IMR-90 (cell line): ENCODE measurements at regions not wholly inside any gene's neighbourhood (a gene's known extent, or its start where the extent isn't known, plus 50 kb on each side); places are given as distances from the start of the nearest gene placed in this dataset.

Experiments used
- ATAC-seq: fragments of 200-7000 bp; cut with Tn5 transposase; 2 replicates; pipeline ENCODE4 v1.9.1; 2020; ENCODE audit warnings: low read depth, mild to moderate bottlenecking, moderate library complexity
- BruUV-seq: library from RNA; stranded (reverse); fragments of 400-500 nt; replicated peaks from 2 replicates; lab custom pipeline; 2021; lab: Mats Ljungman, UMichigan
- CTCF ChIA-PET: fragments of 300-600 bp; formaldehyde crosslinking; extraction: SDS; loops from one replicate; lab custom pipeline; 2021; ENCODE audit warnings: antibody characterized with exemption; lab: Yijun Ruan, JAX
- POLR2A ChIA-PET: fragments of 300-600 bp; sonication (Branson Sonifier 250); formaldehyde crosslinking; loops from one replicate; lab custom pipeline; 2022; ENCODE audit warnings: antibody characterized with exemption; ENCODE audit not compliant: unreplicated experiment; lab: Charles Lee
- DNase-seq: peaks from one replicate; pipeline ENCODE4 v3.0.0; 2013
- H2AFZ ChIP-seq: replicated peaks from 2 replicates; pipeline ENCODE3; 2013; ENCODE audit warnings: low read length, mild to moderate bottlenecking; ENCODE audit not compliant: poor library complexity
- H2AK5ac ChIP-seq: 2 replicates; pipeline ENCODE4 v1.6.1; 2013; ENCODE audit warnings: low read depth, low read length, inconsistent platforms
- H2AK9ac ChIP-seq: replicated peaks from 2 replicates; pipeline ENCODE3; 2013; ENCODE audit warnings: mild to moderate bottlenecking, low read depth, low read length, moderate library complexity; ENCODE audit not compliant: poor library complexity
- H2BK120ac ChIP-seq: 2 replicates; pipeline ENCODE4 v1.6.1; 2013; ENCODE audit warnings: low read depth, low read length, inconsistent platforms
- H2BK15ac ChIP-seq: 3 replicates; pipeline ENCODE4 v1.6.1; 2013; ENCODE audit warnings: low read depth, low read length, inconsistent platforms
- H2BK20ac ChIP-seq: 2 replicates; pipeline ENCODE4 v1.6.1; 2013; ENCODE audit warnings: low read depth, mild to moderate bottlenecking, inconsistent platforms, low read length, moderate library complexity
- H2BK5ac ChIP-seq: 2 replicates; pipeline ENCODE4 v1.6.1; 2013; ENCODE audit warnings: mild to moderate bottlenecking, low read depth, low read length, inconsistent platforms; ENCODE audit not compliant: poor library complexity, severe bottlenecking
- H3K14ac ChIP-seq: replicated peaks from 2 replicates; pipeline ENCODE4 v1.6.1; 2013; ENCODE audit warnings: low read depth, low read length, inconsistent platforms
- H3K18ac ChIP-seq: 2 replicates; pipeline ENCODE4 v1.6.1; 2013; ENCODE audit warnings: low read depth, low read length, control low read depth
- H3K23ac ChIP-seq: 2 replicates; pipeline ENCODE4 v1.6.1; 2013; ENCODE audit warnings: low read depth, low read length, inconsistent platforms
- H3K27ac ChIP-seq: 2 replicates; pipeline ENCODE4 v1.5.1; 2013; ENCODE audit warnings: mild to moderate bottlenecking, control low read depth, low read length; ENCODE audit not compliant: insufficient read depth
- H3K27me3 ChIP-seq: 2 replicates; pipeline ENCODE4 v1.6.1; 2013; ENCODE audit warnings: low read length; ENCODE audit not compliant: control insufficient read depth, insufficient read depth
- H3K36me3 ChIP-seq: 2 replicates; pipeline ENCODE4 v1.6.1; 2013; ENCODE audit warnings: low read length, mixed read lengths; ENCODE audit not compliant: control insufficient read depth, insufficient read depth
- H3K4ac ChIP-seq: 2 replicates; pipeline ENCODE4 v1.6.1; 2013; ENCODE audit warnings: low read depth, low read length, inconsistent platforms
- H3K4me1 ChIP-seq: 2 replicates; pipeline ENCODE4 v1.6.1; 2013; ENCODE audit warnings: low read length, mixed read lengths; ENCODE audit not compliant: control insufficient read depth, insufficient read depth
- H3K4me2 ChIP-seq: 2 replicates; pipeline ENCODE4 v1.6.1; 2013; ENCODE audit warnings: low read depth, mild to moderate bottlenecking, control low read depth, low read length, moderate library complexity
- H3K4me3 ChIP-seq: 2 replicates; pipeline ENCODE4 v1.5.1; 2013; ENCODE audit warnings: low read depth, mild to moderate bottlenecking, control low read depth, low read length, moderate library complexity; ENCODE audit not compliant: insufficient read depth
- H3K56ac ChIP-seq: 2 replicates; pipeline ENCODE4 v1.6.1; 2013; ENCODE audit warnings: low read length, inconsistent platforms; ENCODE audit not compliant: insufficient read depth; ENCODE audit errors: extremely low read depth
- H3K79me1 ChIP-seq, 2 experiments: 2 replicates each; pipeline ENCODE4 v1.6.1; 2013; ENCODE audit warnings: low read length in 2 of 2, inconsistent platforms in 1 of 2, low read depth in 1 of 2
- H3K9ac ChIP-seq: 2 replicates; pipeline ENCODE4 v1.6.1; 2013; ENCODE audit warnings: low read depth, low read length, control low read depth
- H3K9me1 ChIP-seq: 2 replicates; pipeline ENCODE4 v1.6.1; 2013; ENCODE audit warnings: low read length, inconsistent platforms; ENCODE audit not compliant: insufficient read depth
- H3K9me3 ChIP-seq: 2 replicates; pipeline ENCODE4 v1.6.1; 2013; ENCODE audit warnings: low read length; ENCODE audit not compliant: control insufficient read depth, insufficient read depth
- H4K20me1 ChIP-seq: 2 replicates; pipeline ENCODE4 v1.6.1; 2013; ENCODE audit warnings: low read length, inconsistent platforms; ENCODE audit not compliant: insufficient read depth
- H4K5ac ChIP-seq: 2 replicates; pipeline ENCODE4 v1.6.1; 2013; ENCODE audit warnings: mild to moderate bottlenecking, low read depth, low read length, control low read depth
- H4K8ac ChIP-seq, 2 experiments: 2 replicates each; pipeline ENCODE4 v1.6.1; 2013; ENCODE audit warnings: low read depth in 2 of 2, low read length in 2 of 2, control low read depth in 1 of 2, inconsistent platforms in 1 of 2
- H4K91ac ChIP-seq: 2 replicates; pipeline ENCODE4 v1.6.1; 2013; ENCODE audit warnings: low read depth, low read length, inconsistent platforms; ENCODE audit not compliant: insufficient read depth
- RAD21 ChIP-seq: IDR thresholded peaks from 2 replicates; pipeline ENCODE4 v1.6.1; 2012; ENCODE audit warnings: low read length, improper control_type of control experiment
- WGBS, 2 experiments: methylation state at CpG; one replicate each; pipeline versions ENCODE4 v1.1.5 to v1.1.7; 2013; ENCODE audit warnings: missing lambda C conversion rate in 2 of 2; ENCODE audit not compliant: insufficient read length in 1 of 2; ENCODE audit errors: extremely low coverage in 2 of 2; 5-methylcytosine and 5-hydroxymethylcytosine counted together
- dilution Hi-C: fragments of 300-500 bp; cut with HindIII; formaldehyde crosslinking; loops from one replicate; pipeline ENCODE4 v1.14.3; 2018; ENCODE audit warnings: low sequenced_read_pairs; ENCODE audit not compliant: unreplicated experiment
- in situ Hi-C: fragments of 300-500 bp; cut with MboI; formaldehyde crosslinking; loops from 3 replicates; pipeline ENCODE4 v1.14.3; 2019; ENCODE audit warnings: low sequenced_read_pairs, inconsistent platforms, mixed read lengths
- intact Hi-C: fragments of 100-400 bp; cut with micrococcal nuclease; formaldehyde crosslinking; loops from 2 replicates; pipeline ENCODE4 v1.10.0; 2022

DNA sequence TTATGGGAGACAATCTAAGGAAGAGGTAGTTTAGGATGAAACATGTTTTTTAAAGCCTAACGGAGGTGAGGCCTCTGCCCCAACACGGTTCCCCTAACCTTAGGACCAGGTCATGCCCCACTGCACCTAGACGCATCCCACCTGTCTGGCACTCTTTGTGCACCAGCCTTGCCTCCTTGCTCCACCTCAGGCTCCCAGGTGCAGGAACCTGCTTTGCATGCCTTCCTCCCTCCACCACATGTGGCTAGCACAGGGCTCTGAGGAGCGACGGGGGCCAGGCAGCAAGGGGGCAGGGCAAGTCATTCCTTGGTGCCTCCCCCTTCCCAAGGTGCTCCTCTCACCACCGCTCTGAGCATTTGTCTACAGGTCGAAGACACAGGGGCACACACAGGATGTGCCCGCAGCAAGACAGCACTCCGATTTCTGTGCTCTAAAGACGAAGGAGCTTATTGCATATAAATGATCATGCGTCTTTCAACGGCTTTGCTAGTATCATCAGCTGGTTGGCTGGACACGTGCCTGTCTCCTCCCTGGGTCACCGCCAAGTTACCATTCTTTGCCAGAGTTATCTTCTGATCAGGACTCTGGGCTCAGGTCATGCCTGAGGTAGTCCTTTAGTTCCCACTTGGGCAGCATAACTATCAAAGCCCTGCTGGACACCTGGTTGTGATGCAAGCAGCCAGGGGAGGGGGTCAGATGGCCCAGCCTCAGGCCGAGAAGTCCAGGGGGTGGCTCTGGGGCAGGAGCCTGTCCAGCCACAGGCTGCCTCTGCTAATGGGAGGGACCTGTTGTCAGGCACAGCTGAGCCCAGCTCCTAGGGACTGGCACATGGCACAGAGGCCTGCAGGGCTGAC lies 172.0 kb upstream of the NTM start (continued):
- TF ChIP-seq RAD21: no peak

DNA sequence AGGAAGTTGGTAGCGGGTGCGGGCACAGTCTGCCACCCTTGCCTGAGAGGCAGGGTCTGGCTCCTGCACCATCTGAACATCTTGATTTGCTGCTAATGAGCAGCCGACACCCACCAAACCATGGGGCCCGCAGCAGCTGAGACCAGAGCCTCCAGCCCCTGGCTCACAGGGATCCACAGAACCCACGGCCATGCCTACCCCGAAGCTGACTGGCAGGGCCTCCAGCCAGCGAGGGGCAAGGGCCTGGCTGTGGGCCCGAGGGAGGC lies 171.5 kb upstream of the NTM start:
- Histone ChIP-seq H3K27ac (no peak overlapping the region), H3K4me3 (no peak overlapping the region), H4K20me1 (no peaks in the 10 kb centered on the region), H2AK9ac (no peak overlapping the region), H4K5ac (no peak overlapping the region), H4K91ac (no peak overlapping the region), H3K14ac (no peak overlapping the region), H4K8ac (no peak overlapping the region), H3K56ac (no peak overlapping the region), H3K4ac (no peak overlapping the region), H2AK5ac (no peak overlapping the region), H2BK5ac (no peak overlapping the region), H3K27me3 (peaks cover 38% of the 10 kb centered on the region), H2BK120ac (no peak overlapping the region), H3K23ac (no peak overlapping the region), H3K4me2 (no peak overlapping the region), H2BK15ac (no peak overlapping the region), H3K36me3 (no peaks in the 10 kb centered on the region), H3K18ac (no peak overlapping the region), H3K9ac (no peak overlapping the region), H3K79me1 (no peaks in the 10 kb centered on the region), H3K4me1 (0 out of 2 replicates have a peak, but pooled peaks cover 2% of the 10 kb centered on the region), H3K9me1 (no peaks in the 10 kb centered on the region), H2AFZ (no peak overlapping the region), H2BK20ac (no peak overlapping the region), H3K9me3 (no peaks in the 10 kb centered on the region)
- DNase-seq (no peak), ATAC-seq (no peak)
- no peak for TF ChIP-seq RAD21
- in situ Hi-C loops (no loop called here), dilution Hi-C loops (no loop called here), intact Hi-C loops (no loop called here)
- WGBS, 2 experiments: 70% methylated on average over 4 of the region's 8 CpGs; no CpG with 5 or more reads in 1 of the 2 experiments
- POLR2A ChIA-PET: no interaction called here
- CTCF ChIA-PET: interaction anchor here (0.8 kb wide), 1 partner anchor 134 kb away, joined by 3 read pairs; no protein-coding TSS in a partner anchor
- no TSS peak for BruUV-seq
